Osteoblast (primary cell): ENCODE measurements at regions not wholly inside any gene's neighbourhood (a gene's known extent, or its start where the extent isn't known, plus 50 kb on each side); places are given as distances from the start of the nearest gene placed in this dataset.

Source experiments
- DNase-seq: peaks from one replicate; pipeline ENCODE4 v3.0.0; 2011; ENCODE audit warnings: low spot score, mixed read lengths; ENCODE audit not compliant: insufficient read length; ENCODE audit errors: missing footprints
- H2AFZ ChIP-seq: 2 replicates; pipeline ENCODE4 v1.6.0; 2011; ENCODE audit warnings: mild to moderate bottlenecking, low read length
- H3K27ac ChIP-seq: 2 replicates; pipeline ENCODE4 v1.5.1; 2011; ENCODE audit warnings: mild to moderate bottlenecking, low read depth, low read length, moderate library complexity
- H3K27me3 ChIP-seq: 2 replicates; pipeline ENCODE4 v1.6.0; 2012; ENCODE audit warnings: mild to moderate bottlenecking, control low read depth, inconsistent platforms, low read length, moderate library complexity; ENCODE audit not compliant: insufficient read depth
- H3K36me3 ChIP-seq: 2 replicates; pipeline ENCODE4 v1.5.1; 2011; ENCODE audit warnings: mild to moderate bottlenecking, low read length, control low read depth, moderate library complexity; ENCODE audit not compliant: insufficient read depth
- H3K4me1 ChIP-seq: 2 replicates; pipeline ENCODE4 v1.5.1; 2011; ENCODE audit warnings: mild to moderate bottlenecking, low read length, control low read depth, moderate library complexity; ENCODE audit not compliant: insufficient read depth
- H3K4me2 ChIP-seq: 2 replicates; pipeline ENCODE4 v1.6.0; 2011; ENCODE audit warnings: mild to moderate bottlenecking, low read length; ENCODE audit not compliant: insufficient read depth
- H3K4me3 ChIP-seq: fragments of 200-600 bp; sonication (generic); 3 replicates; pipeline ENCODE4 v1.5.1; 2012; ENCODE audit warnings: mild to moderate bottlenecking, low read length, inconsistent platforms; ENCODE audit not compliant: insufficient read depth
- H3K79me2 ChIP-seq: 2 replicates; pipeline ENCODE4 v1.6.0; 2012; ENCODE audit warnings: mild to moderate bottlenecking, low read length, control low read depth, inconsistent platforms; ENCODE audit not compliant: insufficient read depth
- H3K9me3 ChIP-seq: 2 replicates; pipeline ENCODE4 v1.5.1; 2011; ENCODE audit warnings: low read depth, low read length, control low read depth
- H4K20me1 ChIP-seq: 2 replicates; pipeline ENCODE4 v1.6.0; 2012; ENCODE audit warnings: mild to moderate bottlenecking, low read length, control low read depth; ENCODE audit not compliant: insufficient read depth
- CTCF ChIP-seq: IDR thresholded peaks from 2 replicates; pipeline ENCODE4 v1.5.1; 2011; ENCODE audit warnings: mild to moderate bottlenecking, low read depth, low read length, moderate library complexity; ENCODE audit errors: extremely low read depth

GRCh38 chr12:94078736-94079509, 69.5 kb upstream of the PLXNC1 start:
- H3K27me3 ChIP-seq, result no peaks in the 10 kb centered on the region
- H4K20me1 ChIP-seq, result no peaks in the 10 kb centered on the region
- no peaks in the 10 kb centered on the region for H3K9me3 ChIP-seq

GRCh38 chr12:94079566-94080340, 68.6 kb upstream of the PLXNC1 start:
- Histone ChIP-seq H3K4me3 (no peak overlapping the region), H3K27ac (no peak overlapping the region), H3K27me3 (no peaks in the 10 kb centered on the region), H2AFZ (no peak overlapping the region), H4K20me1 (no peaks in the 10 kb centered on the region), H3K9me3 (no peaks in the 10 kb centered on the region), H3K79me2 (no peaks in the 10 kb centered on the region), H3K4me2 (no peak overlapping the region), H3K4me1 (peaks cover 7% of the 10 kb centered on the region), H3K36me3 (no peaks in the 10 kb centered on the region)
- no peak for TF ChIP-seq CTCF
- no peak for DNase-seq

More at GRCh38 chr12:94078736-94079509, 69.5 kb upstream of the PLXNC1 start:
- TF ChIP-seq CTCF, result no peak
- H3K27ac ChIP-seq, result no peak overlapping the region
- H3K4me2 ChIP-seq, result no peak overlapping the region
- H3K36me3 ChIP-seq, result no peaks in the 10 kb centered on the region
- no peak for DNase-seq
- H3K79me2 ChIP-seq, result no peaks in the 10 kb centered on the region
- no peak overlapping the region for H2AFZ ChIP-seq
- H3K4me3 ChIP-seq, result no peak overlapping the region
- H3K4me1 ChIP-seq, result peaks cover 9% of the 10 kb centered on the region

GRCh38 chr12:94080341-94081009, 67.9 kb upstream of the PLXNC1 start:
- H3K36me3 ChIP-seq, result no peaks in the 10 kb centered on the region
- no peaks in the 10 kb centered on the region for H3K9me3 ChIP-seq
- TF ChIP-seq CTCF, result no peak
- H3K4me1 ChIP-seq, result peaks cover 2% of the 10 kb centered on the region
- H2AFZ ChIP-seq, result no peak overlapping the region
- H3K27me3 ChIP-seq, result no peaks in the 10 kb centered on the region
- DNase-seq, result peak; percentile 23
- no peak overlapping the region for H3K4me3 ChIP-seq
- no peak overlapping the region for H3K27ac ChIP-seq
- H4K20me1 ChIP-seq, result no peaks in the 10 kb centered on the region
- no peaks in the 10 kb centered on the region for H3K79me2 ChIP-seq
- H3K4me2 ChIP-seq, result no peak overlapping the region

- TF ChIP-seq CTCF, result no peak
- Histone ChIP-seq H3K4me1 (no peaks in the 10 kb centered on the region), H3K27ac (no peak overlapping the region), H2AFZ (no peak overlapping the region), H3K4me2 (no peak overlapping the region), H3K27me3 (no peaks in the 10 kb centered on the region), H4K20me1 (no peaks in the 10 kb centered on the region), H3K79me2 (no peaks in the 10 kb centered on the region), H3K4me3 (no peak overlapping the region), H3K36me3 (no peaks in the 10 kb centered on the region), H3K9me3 (no peaks in the 10 kb centered on the region)
- DNase-seq, result no peak
Observed at GRCh38 chr12:94082690-94083089, 65.7 kb upstream of the PLXNC1 start.
